GM21526 (cell line): ENCODE measurements at regions not wholly inside any gene's neighbourhood (a gene's known extent, or its start where the extent isn't known, plus 50 kb on each side); places are given as distances from the start of the nearest gene placed in this dataset.
"Not testable (repeated sequence)": the region's sequence is repeated elsewhere in the genome, so short reads cannot be mapped to it uniquely, and the experiment has no call there.

Experiments
- ATAC-seq: cut with Tn5 transposase; IDR thresholded peaks from one replicate; pipeline ENCODE4 v1.9.1; 2021; ENCODE audit warnings: moderate library complexity; ENCODE audit not compliant: unreplicated experiment, low FRiP score

DNA sequence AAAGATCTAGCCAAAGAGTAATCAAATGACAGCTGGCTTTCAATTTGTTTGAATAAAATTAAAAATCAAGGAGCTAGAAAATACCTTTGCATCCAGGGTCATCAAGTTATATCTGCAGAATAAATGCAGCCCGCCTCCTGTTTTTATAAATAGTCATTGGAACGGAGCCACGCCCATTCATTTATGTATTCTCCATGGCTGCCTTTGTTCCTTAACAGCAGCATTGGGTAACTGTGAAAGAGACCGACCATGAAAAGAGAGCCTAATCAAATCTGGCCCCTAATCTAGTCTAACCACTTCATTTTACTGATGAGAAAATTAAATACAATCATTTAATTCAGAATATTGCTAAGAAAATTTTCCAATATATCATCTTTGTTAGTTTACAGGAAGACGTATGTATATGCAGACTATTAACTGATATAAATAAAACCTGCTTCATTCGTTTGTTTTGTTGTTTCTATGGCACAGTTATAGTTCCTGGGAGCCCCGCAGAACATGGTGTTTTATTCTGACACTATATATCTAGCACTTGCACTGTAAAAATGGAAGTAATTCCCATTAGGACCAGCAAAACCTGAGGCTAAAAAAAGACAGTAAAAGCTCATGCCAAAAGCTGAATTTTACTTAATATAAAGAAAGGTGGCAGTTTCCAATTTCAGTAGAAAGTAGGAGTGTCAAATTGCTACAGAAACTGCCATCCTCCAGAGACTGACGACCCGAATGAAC is 111.8 kb upstream of the PALMD start:
- ATAC-seq, result no peak

DNA sequence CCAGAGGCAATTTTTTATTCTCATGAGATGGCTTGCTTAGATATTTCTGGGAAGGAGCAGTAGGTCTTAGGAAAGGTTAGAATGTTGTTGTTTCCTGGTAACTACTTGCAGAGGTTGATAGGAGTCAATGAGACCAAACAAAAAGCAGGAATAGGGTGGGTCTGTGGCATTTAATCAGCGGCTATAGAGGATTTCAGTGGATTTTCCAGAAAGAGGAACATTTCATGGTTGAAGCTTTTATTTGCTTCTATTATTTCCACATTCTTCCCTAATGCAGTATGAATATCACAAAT is 111.3 kb upstream of the PALMD start:
- no peak for ATAC-seq

DNA sequence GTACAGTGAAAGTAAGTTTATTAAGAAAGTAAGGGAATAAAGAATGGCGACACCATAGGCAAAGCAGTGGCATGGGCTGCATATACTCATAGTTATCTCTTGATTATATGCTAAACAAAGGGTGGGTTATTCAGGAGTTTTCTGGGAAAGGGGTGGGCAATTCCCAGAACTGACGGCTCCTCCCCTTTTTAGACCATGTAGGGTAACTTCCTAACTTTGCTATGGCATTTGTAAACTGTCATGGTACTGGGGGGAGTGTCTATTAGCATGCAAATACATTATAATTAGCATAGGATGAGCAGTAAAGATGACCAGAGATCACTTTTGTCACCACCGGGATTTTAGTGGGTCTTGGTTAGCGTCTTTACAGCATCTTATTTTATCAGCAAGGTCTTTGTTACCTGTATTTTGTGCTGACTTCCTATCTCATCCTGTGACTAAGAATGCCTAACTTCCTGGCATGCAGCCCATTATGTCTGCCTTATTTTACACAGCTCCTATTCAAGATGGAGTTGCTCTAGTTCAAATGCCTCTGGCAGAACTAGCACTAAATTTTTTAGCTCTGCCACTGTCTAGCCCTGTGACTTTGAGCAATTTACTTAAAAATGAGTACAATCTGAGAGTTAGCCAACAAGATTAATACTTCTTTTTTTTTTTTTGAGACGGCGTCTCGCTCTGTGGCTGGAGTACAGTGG is 110.3 kb upstream of the PALMD start:
- ATAC-seq, result no peak

DNA sequence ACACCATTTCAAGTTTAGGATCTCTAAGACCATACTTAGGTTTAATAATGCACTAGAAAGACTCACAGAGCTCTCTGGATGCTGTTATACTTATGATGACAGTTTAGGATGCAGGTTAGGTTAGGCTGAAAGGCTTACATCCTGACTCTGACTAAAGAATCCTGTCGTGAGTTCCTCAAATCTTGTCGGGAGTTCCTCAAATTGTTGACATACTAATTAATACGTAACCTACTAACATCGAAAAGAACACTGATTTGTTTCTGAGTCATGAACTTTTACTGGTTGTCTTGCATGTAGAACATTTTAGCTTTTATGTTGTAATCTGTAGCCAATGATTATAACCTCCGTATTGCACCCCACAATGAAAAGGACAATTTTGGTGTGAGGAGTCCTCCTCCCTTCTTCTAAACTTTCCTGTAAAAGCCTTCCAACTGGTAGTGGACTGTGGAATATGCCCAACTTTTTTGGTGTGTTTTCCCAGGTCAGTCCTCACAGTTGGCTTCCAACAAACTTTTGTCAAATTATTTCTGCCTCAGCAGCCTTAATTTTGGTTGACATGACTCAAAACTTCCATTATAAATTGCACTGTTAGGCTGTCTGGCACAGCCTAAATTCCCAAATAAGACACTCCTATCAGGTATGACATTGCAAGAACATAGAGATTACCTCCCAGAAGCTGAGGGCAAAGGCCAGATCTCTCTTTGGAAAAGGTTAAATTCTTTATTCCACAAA is 107.9 kb upstream of the PALMD start:
- no peak for ATAC-seq

DNA sequence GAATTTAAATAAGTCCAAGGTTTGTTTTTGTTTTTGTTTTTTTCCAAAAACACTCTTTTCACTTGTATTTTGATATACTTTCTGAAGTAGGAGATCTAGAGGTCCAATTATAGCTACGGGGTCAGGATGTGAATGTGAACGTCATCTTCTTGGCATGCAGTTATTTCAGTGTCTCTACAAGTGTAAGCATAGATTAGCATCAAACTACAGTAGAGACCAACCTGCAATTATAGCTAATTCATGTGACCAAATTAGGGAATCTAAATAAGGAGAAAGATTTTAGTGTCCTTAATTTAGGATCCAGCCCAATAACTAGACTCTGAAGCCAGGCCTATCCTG is 107.3 kb upstream of the PALMD start:
- ATAC-seq, result no peak

DNA sequence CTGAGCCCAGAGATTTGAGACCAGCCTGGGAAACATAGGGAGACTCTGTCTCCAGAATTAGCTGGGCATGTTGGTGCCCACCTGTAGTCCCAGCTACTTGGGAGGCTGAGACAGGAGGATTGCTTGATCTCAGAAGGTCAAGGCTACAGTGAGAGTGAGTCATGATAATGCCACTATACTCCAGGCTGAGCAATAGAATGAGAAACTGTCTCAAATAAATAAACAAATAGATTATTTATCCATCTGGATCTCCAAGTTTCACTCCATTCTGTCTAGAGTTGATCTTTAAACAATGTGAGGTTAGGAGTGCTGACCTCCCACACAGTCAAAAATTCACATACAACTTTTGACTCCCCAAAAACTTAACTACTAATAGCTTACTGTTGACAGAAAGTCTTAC is 106.8 kb upstream of the PALMD start:
- ATAC-seq, result no peak

DNA sequence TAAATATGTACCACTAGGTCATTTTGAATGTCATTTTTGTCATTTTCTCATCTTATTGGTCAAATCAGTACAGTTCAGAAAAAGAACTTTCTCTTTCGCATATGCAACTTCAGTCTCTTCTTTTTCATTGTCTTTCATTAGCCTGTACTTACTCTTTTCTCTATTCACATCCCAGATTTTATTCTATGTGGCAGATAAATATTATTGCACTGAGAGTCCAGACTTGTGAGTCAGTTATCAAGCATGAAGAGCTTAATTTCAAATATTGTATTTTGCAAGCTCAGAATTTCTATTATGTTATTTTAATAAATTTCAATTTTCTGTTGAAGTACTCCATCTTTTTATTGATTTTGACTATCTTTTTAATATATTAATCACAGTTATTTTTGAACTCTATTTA is 105.2 kb upstream of the PALMD start:
- ATAC-seq, result no peak

DNA sequence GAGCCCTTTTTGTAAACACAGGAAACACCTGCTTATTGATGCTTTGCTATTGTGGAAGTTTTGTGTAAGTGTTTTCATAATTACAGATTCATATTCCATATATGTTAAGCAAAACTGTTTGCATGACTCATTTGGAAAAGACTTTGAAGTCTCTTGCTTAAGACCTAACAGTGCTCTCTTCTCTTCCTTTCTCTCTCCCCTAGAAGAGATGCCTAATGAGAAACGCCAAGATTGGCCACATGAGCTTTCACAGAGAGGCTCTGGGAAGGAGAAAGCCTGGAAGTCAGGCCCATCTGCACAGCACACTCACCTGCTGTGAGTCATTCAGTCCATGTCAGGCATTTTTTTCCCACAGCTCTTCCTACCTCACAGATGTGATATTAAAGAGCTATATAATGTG is 101.6 kb upstream of the PALMD start:
- ATAC-seq, result no peak

DNA sequence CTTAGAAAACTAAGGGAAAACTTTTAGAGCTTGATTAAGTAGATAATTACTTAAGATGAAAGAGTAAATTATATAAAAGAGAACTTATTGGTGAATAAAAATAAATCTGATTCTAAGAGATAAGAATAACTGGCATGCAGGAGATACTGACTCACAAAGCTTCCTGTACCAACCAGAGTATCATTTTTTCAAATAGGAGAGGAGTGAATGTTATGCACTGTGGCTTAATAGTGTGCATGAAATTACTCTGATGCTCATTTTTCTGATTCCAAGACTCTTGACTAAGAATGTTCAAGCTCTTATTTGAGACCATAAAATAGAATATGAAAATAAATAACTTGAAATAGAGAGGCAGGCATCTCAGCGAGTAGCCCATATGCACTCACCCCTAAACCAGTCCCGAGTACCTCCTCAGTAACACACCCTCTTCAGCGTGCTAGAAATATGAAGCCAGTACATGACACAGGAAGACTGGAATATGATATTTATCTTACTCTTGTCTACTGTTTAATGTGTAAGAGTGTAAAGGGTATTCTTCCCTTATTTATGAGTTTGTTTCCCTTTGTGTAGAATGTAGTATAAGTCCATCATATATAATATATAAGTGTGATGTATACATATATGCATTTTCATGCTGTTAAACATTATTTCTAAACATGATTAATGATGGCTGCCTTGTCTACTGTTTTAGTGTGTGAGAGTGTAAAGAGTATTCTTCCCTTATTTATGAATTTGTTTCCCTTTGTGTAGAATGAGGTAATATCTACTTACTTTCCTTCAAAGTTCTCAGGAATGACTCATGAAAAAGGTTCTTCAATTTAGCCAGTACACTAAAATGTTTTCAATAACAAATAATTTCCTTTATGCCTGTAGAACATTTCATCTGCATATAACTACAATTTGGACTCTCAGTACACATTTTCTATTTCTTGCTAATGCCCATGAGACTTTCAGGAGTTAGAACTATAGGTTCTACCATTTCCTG is 99.2 kb upstream of the PALMD start:
- ATAC-seq, result no peak

DNA sequence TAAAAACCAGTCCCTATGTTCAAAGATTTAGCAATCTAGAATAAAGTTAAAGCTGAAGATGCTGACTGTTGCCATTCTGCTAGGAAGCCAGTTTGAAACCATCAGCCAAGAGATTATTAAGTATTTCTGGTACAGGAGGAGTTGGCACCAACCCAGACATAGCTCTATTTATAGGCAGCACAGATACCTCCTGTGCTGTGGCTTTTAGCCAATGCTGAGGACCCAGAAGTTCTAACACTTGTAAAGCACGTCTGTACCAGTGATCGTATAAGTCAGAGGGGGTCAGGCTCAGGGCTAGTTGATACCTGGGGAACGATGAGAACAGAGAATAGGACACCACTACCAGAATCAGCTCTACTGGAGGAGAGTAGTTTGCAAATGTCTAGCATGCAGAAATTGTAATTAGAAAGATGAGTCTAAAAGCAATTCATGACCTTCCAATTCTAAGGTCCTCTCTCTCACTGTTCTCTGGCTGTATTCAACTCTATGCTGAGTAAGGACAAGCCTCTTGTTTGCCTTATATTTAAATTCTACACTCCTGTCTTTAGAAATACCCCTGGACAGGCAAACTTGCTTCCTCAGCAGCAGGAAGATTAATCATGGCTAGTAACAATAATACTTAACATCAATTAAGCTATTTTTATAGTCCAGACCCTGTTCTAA is 96.8 kb upstream of the PALMD start:
- ATAC-seq, result no peak

DNA sequence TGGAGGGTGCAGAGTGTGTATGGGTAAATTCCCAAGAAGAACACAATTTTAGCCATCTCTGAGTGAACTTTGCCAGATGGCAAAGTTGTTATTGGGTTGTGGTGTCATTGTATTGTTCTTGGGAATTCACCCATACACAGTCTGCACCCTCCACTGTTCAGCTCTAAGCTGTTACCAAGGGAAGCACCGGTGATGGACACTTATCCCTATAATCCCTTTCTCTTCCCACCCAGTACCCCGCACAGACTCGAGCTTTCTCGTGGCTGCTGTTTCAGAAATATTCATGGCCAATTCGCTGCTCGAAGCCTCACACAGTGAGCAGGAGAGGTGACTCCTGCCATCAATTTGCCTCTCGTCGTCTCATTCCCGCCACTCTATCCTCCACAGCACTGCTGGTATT is 95.7 kb upstream of the PALMD start:
- ATAC-seq, result no peak

DNA sequence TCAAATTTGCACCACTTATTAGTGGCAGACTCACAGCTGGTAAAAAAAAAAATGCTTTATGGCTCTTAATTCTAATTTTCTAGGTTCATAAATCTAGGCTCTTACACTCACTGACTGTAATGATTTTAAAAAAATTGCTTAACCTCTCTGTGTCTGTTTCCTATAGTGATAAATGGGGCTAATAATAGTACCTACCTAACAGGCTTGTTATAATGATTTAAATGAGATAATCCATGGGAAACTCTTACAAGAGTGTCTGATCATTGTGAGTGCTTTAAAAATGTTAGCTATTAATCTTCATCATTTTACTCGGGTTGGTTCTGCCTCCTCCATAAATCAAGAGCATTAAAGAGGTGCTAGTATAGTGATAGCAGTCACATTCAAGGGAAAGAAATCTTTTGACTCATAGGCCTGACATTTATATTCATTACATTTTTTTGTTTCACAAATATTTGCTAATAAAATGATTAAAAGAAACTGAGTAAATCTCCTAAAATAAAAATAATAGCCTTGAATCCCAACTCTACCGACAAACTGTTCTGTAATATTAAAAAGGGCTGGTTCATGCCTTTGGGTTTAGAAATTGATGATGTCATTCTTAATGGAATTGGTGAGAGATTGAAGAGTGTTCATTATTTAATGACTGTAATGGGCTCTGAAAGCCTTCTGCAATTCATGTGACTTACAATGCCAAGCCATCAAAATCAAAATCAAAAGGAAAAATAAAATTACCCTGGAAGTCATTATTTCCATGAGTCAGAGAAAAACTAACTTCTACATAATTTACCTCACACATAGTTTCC is 93.9 kb upstream of the PALMD start:
- ATAC-seq, result no peak

DNA sequence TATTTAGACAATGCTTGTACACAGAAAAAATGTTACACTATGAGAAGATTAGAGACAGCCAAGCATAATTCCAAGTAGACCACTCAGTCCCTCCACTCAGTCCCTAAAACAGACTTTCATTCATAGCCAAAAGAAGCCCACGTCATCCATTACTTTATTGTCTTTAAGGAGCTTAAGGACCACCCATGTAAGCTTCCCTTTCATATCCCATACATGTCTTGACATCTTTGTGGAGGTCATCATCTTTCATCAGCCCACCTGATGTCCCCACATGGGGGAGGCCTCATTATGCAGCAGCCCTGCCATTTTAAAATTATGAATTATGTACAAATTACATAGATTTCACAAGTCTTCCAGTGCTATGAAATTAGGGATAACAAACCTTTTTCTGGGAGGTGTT is 92.6 kb upstream of the PALMD start:
- no peak for ATAC-seq

DNA sequence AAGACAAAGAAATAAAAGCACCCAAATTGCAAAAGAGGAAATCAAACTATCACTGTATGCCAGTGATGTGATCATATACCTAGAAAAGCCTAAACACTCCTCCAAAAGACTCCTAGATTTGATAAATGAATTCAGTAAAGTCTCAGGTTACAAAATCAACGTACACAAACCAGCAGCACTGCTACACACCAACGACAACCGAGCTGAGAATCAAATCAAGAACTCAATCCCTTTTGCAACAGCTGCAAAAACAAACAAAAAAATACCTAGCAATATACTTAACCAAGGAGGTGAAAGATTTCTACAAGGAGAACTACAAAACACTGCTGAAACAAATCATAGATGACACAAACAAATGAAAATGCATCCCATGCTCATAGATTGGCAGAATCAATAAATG is 92.1 kb upstream of the PALMD start:
- ATAC-seq, result not testable (repeated sequence)

DNA sequence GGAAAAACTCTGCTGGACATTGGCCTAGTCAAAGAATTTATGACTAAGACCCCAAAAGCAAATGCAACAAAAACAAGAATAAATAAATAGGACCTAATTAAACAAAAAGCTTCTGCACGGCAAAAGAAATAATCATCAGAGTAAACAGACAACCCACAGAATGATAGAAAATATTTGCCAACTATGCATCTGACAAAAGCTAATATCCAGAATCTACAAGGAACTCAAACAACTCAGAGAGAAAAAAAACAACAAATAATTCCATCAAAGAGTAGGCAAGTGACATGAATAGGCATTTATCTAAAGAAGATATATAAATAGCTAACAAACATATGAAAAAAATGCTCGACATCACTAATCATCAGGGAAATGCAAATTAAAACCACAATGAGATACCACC is 91.2 kb upstream of the PALMD start:
- no peak for ATAC-seq

DNA sequence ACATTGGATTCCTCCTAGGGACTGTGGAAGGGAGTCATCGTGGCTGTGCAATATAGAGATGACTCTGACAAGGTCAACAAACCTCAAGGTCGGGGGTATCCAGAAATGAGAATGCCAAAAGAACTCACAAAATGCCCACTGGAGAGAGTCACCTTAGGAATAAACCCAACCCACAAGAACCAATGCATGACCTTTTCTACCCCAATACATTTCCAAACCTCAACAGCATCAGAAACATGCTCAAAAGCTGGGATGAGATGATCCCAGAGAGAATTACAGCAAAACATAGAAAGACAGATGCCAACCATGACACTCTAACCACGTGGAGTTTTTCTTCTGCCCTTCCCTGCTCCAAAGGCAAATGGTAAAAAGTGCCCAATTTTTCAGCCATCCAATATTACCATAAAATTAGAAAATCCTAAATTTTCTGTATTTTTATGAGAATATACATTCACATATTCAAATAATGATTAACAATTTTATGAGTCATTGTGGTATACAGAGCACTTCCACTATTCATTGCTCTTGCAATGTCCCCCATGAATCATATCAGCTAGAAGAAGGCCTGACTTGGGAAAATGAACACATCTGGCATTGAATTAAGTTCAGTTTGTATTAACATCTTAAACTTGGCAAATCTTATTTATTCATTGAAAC is 88.2 kb upstream of the PALMD start:
- ATAC-seq, result no peak

DNA sequence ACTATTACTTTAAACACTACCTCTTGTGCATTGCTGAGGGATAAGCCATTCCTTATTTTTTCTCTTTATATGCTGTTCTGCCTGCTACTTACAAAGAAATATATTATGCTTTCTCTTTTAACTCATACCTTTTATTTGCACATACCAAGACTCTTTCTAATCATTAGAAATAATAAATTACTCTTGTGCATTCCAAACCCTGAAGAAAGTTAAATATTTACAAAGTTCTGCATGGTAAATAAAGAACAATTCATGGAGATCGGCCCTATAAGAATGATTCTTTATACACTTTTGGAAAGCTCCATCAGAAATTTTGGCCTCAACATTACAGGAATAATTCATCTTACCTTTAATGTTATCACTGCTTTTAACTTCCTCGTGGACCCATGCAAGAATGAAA is 86.7 kb upstream of the PALMD start:
- no peak for ATAC-seq

DNA sequence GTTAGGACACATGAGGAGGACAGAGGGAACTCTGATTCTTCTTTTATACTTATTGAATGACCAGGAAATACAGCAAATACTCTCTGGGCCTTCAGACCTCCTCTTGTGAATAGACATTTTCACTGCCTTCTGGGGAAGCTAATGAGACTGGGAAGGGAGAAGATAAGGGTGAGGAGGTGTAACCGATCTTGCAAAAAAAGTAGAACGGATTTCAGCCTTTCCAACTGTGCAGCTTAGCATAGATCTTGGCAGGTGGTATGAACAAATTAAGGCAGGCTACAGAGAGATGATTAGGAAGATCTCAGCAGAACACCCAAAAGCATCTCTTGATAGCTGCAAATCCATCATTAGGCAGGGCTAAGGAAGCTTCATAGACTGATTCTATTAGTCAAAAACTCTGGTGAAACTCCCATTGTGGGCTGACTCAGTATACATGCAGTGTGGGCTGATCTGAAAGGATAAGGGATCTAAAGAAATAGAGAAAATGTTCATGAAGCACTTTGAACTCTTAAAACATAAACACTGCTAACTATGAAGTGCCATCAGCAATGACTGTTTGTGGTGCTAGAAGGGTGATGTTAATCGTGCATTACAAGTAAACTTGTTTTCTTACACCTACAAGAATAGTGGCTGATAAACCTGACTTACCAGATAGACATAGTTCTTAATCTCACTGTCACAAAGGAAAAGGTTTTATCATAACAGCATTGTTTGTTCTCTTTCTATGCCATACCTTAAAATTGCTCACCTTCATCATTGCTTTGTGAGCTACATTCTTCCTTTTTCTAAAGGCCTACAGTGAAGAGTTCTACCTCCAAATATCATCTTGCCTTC is 85.5 kb upstream of the PALMD start:
- ATAC-seq, result no peak
